BJ (cell line): ENCODE measurements at regions not wholly inside any gene's neighbourhood (a gene's known extent, or its start where the extent isn't known, plus 50 kb on each side); places are given as distances from the start of the nearest gene placed in this dataset.

Source experiments
- CTCF ChIA-PET: fragments of 350-600 bp; formaldehyde crosslinking; extraction: SDS; loops from one replicate; lab custom pipeline; 2021; ENCODE audit warnings: antibody characterized with exemption, inconsistent platforms; lab: Yijun Ruan, JAX
- POLR2A ChIA-PET: fragments of 300-600 bp; sonication (Branson Sonifier 250); formaldehyde crosslinking; extraction: SDS; loops from one replicate; lab custom pipeline; 2021; ENCODE audit warnings: antibody characterized with exemption; lab: Charles Lee
- DNase-seq: peaks from one replicate; pipeline ENCODE4 v3.0.0-alpha.2; 2011; ENCODE audit warnings: low read depth
- H3K27me3 ChIP-seq: 2 replicates; pipeline ENCODE4 v1.6.0; 2011; ENCODE audit warnings: low read length; ENCODE audit not compliant: control insufficient read depth, insufficient read depth
- H3K36me3 ChIP-seq: 2 replicates; pipeline ENCODE4 v1.5.1; 2011; ENCODE audit warnings: low read length; ENCODE audit not compliant: control insufficient read depth, insufficient read depth
- H3K4me3 ChIP-seq: 2 replicates; pipeline ENCODE4 v1.5.1; 2011; ENCODE audit warnings: low read depth, mild to moderate bottlenecking, control low read depth, low read length
- TF ChIP-seq, protein P1 (sequence below): IDR thresholded peaks from 2 replicates; pipeline ENCODE4 v1.5.1; 2011; ENCODE audit warnings: low read depth, mild to moderate bottlenecking, control low read depth, inconsistent platforms, low read length, moderate library complexity; ENCODE audit not compliant: insufficient read depth

DNA sequence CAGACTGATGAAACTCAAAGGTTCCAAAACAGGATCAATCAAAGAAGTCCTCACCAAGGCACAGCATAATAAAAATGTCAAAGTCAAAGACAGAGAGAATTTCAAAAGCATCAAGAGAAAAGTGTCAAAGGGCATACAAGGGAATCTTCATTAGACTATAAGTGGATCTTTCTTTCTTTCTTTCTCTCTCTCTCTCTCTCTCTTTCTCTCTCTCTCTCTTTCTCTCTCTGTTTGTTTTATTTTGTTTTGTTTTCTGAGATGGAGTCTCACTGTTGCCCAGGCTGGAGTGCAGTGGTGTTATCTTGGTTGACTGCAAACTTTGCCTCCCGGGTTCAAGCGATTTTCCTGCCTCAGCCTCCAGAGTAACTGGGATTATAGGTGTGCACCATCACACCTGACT, 148.3 kb upstream of the CD180 start:
- H3K4me3 ChIP-seq, result no peak overlapping the region
- CTCF ChIA-PET, result no interaction called here
- POLR2A ChIA-PET, result no interaction called here
- TF ChIP-seq, protein P1, sequence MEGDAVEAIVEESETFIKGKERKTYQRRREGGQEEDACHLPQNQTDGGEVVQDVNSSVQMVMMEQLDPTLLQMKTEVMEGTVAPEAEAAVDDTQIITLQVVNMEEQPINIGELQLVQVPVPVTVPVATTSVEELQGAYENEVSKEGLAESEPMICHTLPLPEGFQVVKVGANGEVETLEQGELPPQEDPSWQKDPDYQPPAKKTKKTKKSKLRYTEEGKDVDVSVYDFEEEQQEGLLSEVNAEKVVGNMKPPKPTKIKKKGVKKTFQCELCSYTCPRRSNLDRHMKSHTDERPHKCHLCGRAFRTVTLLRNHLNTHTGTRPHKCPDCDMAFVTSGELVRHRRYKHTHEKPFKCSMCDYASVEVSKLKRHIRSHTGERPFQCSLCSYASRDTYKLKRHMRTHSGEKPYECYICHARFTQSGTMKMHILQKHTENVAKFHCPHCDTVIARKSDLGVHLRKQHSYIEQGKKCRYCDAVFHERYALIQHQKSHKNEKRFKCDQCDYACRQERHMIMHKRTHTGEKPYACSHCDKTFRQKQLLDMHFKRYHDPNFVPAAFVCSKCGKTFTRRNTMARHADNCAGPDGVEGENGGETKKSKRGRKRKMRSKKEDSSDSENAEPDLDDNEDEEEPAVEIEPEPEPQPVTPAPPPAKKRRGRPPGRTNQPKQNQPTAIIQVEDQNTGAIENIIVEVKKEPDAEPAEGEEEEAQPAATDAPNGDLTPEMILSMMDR, result no peak
- no peaks in the 10 kb centered on the region for H3K36me3 ChIP-seq
- no peak for DNase-seq
- no peaks in the 10 kb centered on the region for H3K27me3 ChIP-seq

- TF ChIP-seq, protein P1, result no peak
- Histone ChIP-seq H3K27me3 (no peaks in the 10 kb centered on the region), H3K4me3 (no peak overlapping the region), H3K36me3 (no peaks in the 10 kb centered on the region)
- POLR2A ChIA-PET, result no interaction called here
- DNase-seq, result no peak
- CTCF ChIA-PET, result interaction anchor here (0.6 kb wide), 1 partner anchor 32 kb away, joined by 3 read pairs; no protein-coding TSS in a partner anchor
Observed at GRCh38 chr5:67343835-67344234, 147.2 kb upstream of the CD180 start.

GRCh38 chr5:67341478-67341877, 144.9 kb upstream of the CD180 start:
- DNase-seq, result no peak
- Histone ChIP-seq H3K4me3 (no peak overlapping the region), H3K36me3 (no peaks in the 10 kb centered on the region), H3K27me3 (no peaks in the 10 kb centered on the region)
- CTCF ChIA-PET, result no interaction called here
- TF ChIP-seq, protein P1, result no peak
- POLR2A ChIA-PET, result no interaction called here

GRCh38 chr5:67339219-67339767, 142.7 kb upstream of the CD180 start:
- Histone ChIP-seq H3K36me3 (no peaks in the 10 kb centered on the region), H3K4me3 (no peak overlapping the region), H3K27me3 (no peaks in the 10 kb centered on the region)
- CTCF ChIA-PET, result no interaction called here
- POLR2A ChIA-PET, result no interaction called here
- TF ChIP-seq, protein P1, result no peak
- DNase-seq, result no peak

DNA sequence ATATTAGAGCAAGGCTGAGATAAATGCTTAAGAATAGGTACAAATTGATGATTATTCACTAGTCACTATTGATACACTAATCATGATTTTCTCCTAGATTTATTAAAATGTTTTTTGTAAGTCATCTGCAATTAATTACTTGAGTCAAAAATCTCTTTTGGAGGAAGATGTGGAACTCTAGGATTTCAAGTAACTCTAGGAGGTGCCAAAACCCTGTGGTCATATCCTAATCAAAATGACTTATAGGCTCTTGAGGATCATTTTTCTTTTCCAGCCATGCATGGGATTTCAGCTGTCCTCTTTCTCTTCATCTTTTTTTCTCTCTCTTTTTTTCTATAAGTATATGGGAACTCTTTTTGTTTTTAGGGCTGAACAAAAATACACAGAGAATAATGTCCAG, 141.8 kb upstream of the CD180 start:
- ChIA-PET CTCF (no interaction called here), POLR2A (no interaction called here)
- DNase-seq, result no peak

More for the DNA sequence above, 141.8 kb upstream of the CD180 start:
- H3K4me3 ChIP-seq, result no peak overlapping the region
- no peaks in the 10 kb centered on the region for H3K27me3 ChIP-seq
- TF ChIP-seq, protein P1, result no peak
- H3K36me3 ChIP-seq, result no peaks in the 10 kb centered on the region
